ENCODE measurements at regions not wholly inside any gene's neighbourhood (a gene's known extent, or its start where the extent isn't known, plus 50 kb on each side); places are given as distances from the start of the nearest gene placed in this dataset.

DNA sequence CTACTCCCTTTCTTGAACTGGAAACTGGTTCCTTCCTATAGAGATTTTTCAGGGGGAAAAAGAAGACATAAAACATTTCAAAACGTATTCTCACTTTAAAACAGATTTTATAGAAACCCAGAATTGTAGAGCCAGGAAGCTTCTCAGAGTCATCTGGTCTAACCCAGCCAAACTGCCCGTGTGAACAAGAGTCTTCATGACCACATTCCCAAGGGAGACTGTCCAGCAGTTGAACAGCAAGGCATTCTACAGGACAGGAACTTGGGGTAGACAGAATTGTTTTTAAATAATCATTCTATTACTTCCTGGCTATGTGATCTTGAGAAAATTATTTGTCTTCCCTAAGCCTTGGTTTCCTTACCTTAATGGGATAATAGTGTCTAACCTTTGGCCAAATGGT is 163.5 kb upstream of the IVNS1ABP start:
- no peak overlapping the region for H2BK120ac ChIP-seq (ENCODE audit: low read depth, low read length, poor library complexity, severe bottlenecking)

More for the DNA sequence above, 163.5 kb upstream of the IVNS1ABP start:
- Histone ChIP-seq H3K23me2 (ENCODE audit: insufficient read length, low read depth, low read length, poor library complexity, severe bottlenecking) (no peaks in the 10 kb centered on the region), H4K5ac (ENCODE audit: insufficient read length, low read depth, low read length) (no peak overlapping the region), H3K9ac (ENCODE audit: extremely low read depth, insufficient read length, low read length) (no peak overlapping the region), H3K79me1 (ENCODE audit: insufficient read depth, low read depth, low read length, poor library complexity, severe bottlenecking) (no peaks in the 10 kb centered on the region), H3K14ac (ENCODE audit: insufficient read depth, low read length) (no peak overlapping the region), H2BK12ac (ENCODE audit: insufficient read length, low read depth, low read length) (no peak overlapping the region), H2AK5ac (ENCODE audit: insufficient read length, low read length) (no peak overlapping the region), H3T11ph (ENCODE audit: low read length) (no peak overlapping the region), H4K91ac (ENCODE audit: insufficient read length, low read depth, low read length) (no peak overlapping the region), H3K79me2 (ENCODE audit: insufficient read depth, low read length) (no peaks in the 10 kb centered on the region), H3K23ac (ENCODE audit: insufficient read length, low read depth, low read length) (no peak overlapping the region), H3K4me2 (ENCODE audit: insufficient read depth, insufficient read length, low read length) (no peak overlapping the region), H3K4me1 (ENCODE audit: insufficient read depth, low read length) (peaks cover 8% of the 10 kb centered on the region; the same call in 1 of the 2 replicates), H3K27ac (ENCODE audit: insufficient read length, low read depth, low read length) (no peak overlapping the region), H3K18ac (ENCODE audit: insufficient read length, low read depth, low read length) (no peak overlapping the region), H2BK20ac (ENCODE audit: low read depth, low read length, poor library complexity, severe bottlenecking) (no peak overlapping the region), H2BK15ac (ENCODE audit: low read depth, low read length) (no peak overlapping the region), H3K56ac (ENCODE audit: insufficient read length, low read depth, low read length) (no peak overlapping the region), H3K9me3 (ENCODE audit: control insufficient read depth, low read depth, low read length) (no peaks in the 10 kb centered on the region), H2AFZ (ENCODE audit: low read length) (no peak overlapping the region), H3K4ac (ENCODE audit: low read depth, low read length) (no peak overlapping the region), H3K27me3 (ENCODE audit: insufficient read depth, low read length) (no peaks in the 10 kb centered on the region), H2BK5ac (ENCODE audit: insufficient read length, low read length) (no peak overlapping the region), H4K20me1 (ENCODE audit: control insufficient read depth, insufficient read depth, insufficient read length) (no peaks in the 10 kb centered on the region), H4K8ac (replicated peaks; ENCODE audit: insufficient read length, low read depth, low read length) (no peak overlapping the region)
- WGBS (ENCODE audit: extremely low coverage, insufficient read length, low lambda C conversion rate) = no CpG with 5 or more reads among the region's 2 CpGs
- H3K36me3 Mint-ChIP-seq (ENCODE audit: insufficient read depth in 1 of 3, low read depth in 3 of 3) = no peaks in the 10 kb centered on the region; a peak in 1 of 7 replicates
- DNase-seq = no peak
- H3K27me3 Mint-ChIP-seq (ENCODE audit: low read depth) = no peaks in the 10 kb centered on the region
- TF ChIP-seq CTCF (conservative IDR thresholded peaks at IDR 0.05) = no peak
- H3K9me3 Mint-ChIP-seq = no peaks in the 10 kb centered on the region
- peaks cover 12 to 17% of the 10 kb centered on the region in 2 experiments for H3K4me1 Mint-ChIP-seq
- no peak overlapping the region for H3K4me3 Mint-ChIP-seq
- H3K27ac Mint-ChIP-seq = no peak overlapping the region

Data from H9 (cell line).